A673 (cell line): ENCODE measurements at regions not wholly inside any gene's neighbourhood (a gene's known extent, or its start where the extent isn't known, plus 50 kb on each side); places are given as distances from the start of the nearest gene placed in this dataset.

Experiments used
- BruUV-seq: library from RNA; stranded (reverse); fragments of 400-500 nt; replicated peaks from 2 replicates; lab custom pipeline; 2021; lab: Mats Ljungman, UMichigan
- CTCF ChIA-PET: fragments of 300-600 bp; sonication (Branson Sonifier 250); formaldehyde crosslinking; loops from one replicate; lab custom pipeline; 2022; ENCODE audit warnings: antibody characterized with exemption; lab: Charles Lee
- POLR2A ChIA-PET: fragments of 300-600 bp; sonication (Branson Sonifier 250); formaldehyde crosslinking; loops from one replicate; lab custom pipeline; 2022; ENCODE audit warnings: antibody characterized with exemption; ENCODE audit not compliant: low non-redundant PET; lab: Charles Lee
- DNase-seq: peaks from one replicate; pipeline ENCODE4 v3.0.0-alpha.2; 2015; ENCODE audit warnings: low spot score
- H3K27ac ChIP-seq: fragments of 200-600 bp; sonication (generic); 2 replicates; pipeline ENCODE4 v1.5.1; 2016; ENCODE audit warnings: mixed run types, low read depth, mild to moderate bottlenecking, mixed read lengths, antibody characterized with exemption, low read length; ENCODE audit not compliant: poor library complexity, severe bottlenecking
- H3K27me3 ChIP-seq: fragments of 200-600 bp; sonication (generic); replicated peaks from 2 replicates; pipeline ENCODE4 v1.6.1; 2017; ENCODE audit warnings: mixed run types, low read depth, mild to moderate bottlenecking, mixed read lengths, antibody characterized with exemption, low read length; ENCODE audit not compliant: insufficient read depth, poor library complexity
- H3K36me3 ChIP-seq: fragments of 200-600 bp; sonication (generic); 2 replicates; pipeline ENCODE4 v1.6.1; 2016; ENCODE audit warnings: mixed run types, mild to moderate bottlenecking, mixed read lengths, antibody characterized with exemption, low read length; ENCODE audit not compliant: insufficient read depth, poor library complexity, severe bottlenecking
- H3K4me1 ChIP-seq: fragments of 200-600 bp; sonication (generic); 2 replicates; pipeline ENCODE4 v1.6.1; 2017; ENCODE audit warnings: mixed run types, mild to moderate bottlenecking, mixed read lengths, antibody characterized with exemption, low read length; ENCODE audit not compliant: insufficient read depth, poor library complexity, severe bottlenecking
- H3K4me3 ChIP-seq: fragments of 200-600 bp; sonication (generic); 2 replicates; pipeline ENCODE4 v1.5.1; 2016; ENCODE audit warnings: low read depth, mixed run types, mild to moderate bottlenecking, mixed read lengths, low read length; ENCODE audit not compliant: poor library complexity, severe bottlenecking
- H3K9me3 ChIP-seq: fragments of 200-600 bp; sonication (generic); 2 replicates; pipeline ENCODE4 v1.6.1; 2016; ENCODE audit warnings: mixed run types, low read depth, mild to moderate bottlenecking, mixed read lengths, antibody characterized with exemption, low read length; ENCODE audit not compliant: poor library complexity, severe bottlenecking
- CTCF ChIP-seq: fragments of 300-800, 200-600 bp; sonication (generic); conservative IDR thresholded peaks from 2 replicates; pipeline ENCODE4 v1.5.1; 2017; ENCODE audit warnings: low read depth, mild to moderate bottlenecking, antibody characterized with exemption, low read length, moderate library complexity, mixed read lengths
- EZH2 ChIP-seq: fragments of 200-600 bp; sonication (generic); IDR thresholded peaks from 2 replicates; pipeline ENCODE4 v1.6.1; 2017; ENCODE audit warnings: borderline replicate concordance, low read depth, mild to moderate bottlenecking, mixed read lengths, antibody characterized with exemption, low read length; ENCODE audit not compliant: poor library complexity, severe bottlenecking
- intact Hi-C: fragments of 100-400 bp; cut with micrococcal nuclease; formaldehyde crosslinking; loops from one replicate; pipeline ENCODE4 v1.10.0; 2022; ENCODE audit not compliant: unreplicated experiment

- CTCF ChIA-PET = no interaction called here
- H3K36me3 ChIP-seq = no peaks in the 10 kb centered on the region
- no peak overlapping the region for H3K4me3 ChIP-seq
- DNase-seq = no peak
- intact Hi-C loops = no loop called here
- no peak for TF ChIP-seq EZH2
- no peak overlapping the region for H3K27ac ChIP-seq
- no peaks in the 10 kb centered on the region for H3K4me1 ChIP-seq
- H3K9me3 ChIP-seq = peaks cover 8% of the 10 kb centered on the region
- no peaks in the 10 kb centered on the region for H3K27me3 ChIP-seq
- POLR2A ChIA-PET = no interaction called here
- no TSS peak for BruUV-seq
These were observed 292.4 kb upstream of the VWC2 start for GRCh38 chr7:49481075-49481474.

- no peak for TF ChIP-seq EZH2
- no peak for TF ChIP-seq CTCF
- H3K36me3 ChIP-seq = no peaks in the 10 kb centered on the region
- H3K27ac ChIP-seq = no peak overlapping the region
- BruUV-seq = no TSS peak
- H3K9me3 ChIP-seq = peaks cover 3% of the 10 kb centered on the region
- H3K4me1 ChIP-seq = no peaks in the 10 kb centered on the region
- no peak for DNase-seq
- H3K27me3 ChIP-seq = no peaks in the 10 kb centered on the region
- intact Hi-C loops = no loop called here
- ChIA-PET POLR2A (no interaction called here), CTCF (no interaction called here)
- no peak overlapping the region for H3K4me3 ChIP-seq
These were observed 290.3 kb upstream of the VWC2 start for GRCh38 chr7:49483142-49483541.

- Histone ChIP-seq H3K27ac (no peak overlapping the region), H3K27me3 (no peaks in the 10 kb centered on the region), H3K4me3 (no peak overlapping the region), H3K4me1 (no peaks in the 10 kb centered on the region), H3K9me3 (peaks cover 8% of the 10 kb centered on the region), H3K36me3 (no peaks in the 10 kb centered on the region)
- no peak for TF ChIP-seq EZH2
- no peak for TF ChIP-seq CTCF
- intact Hi-C loops = no loop called here
- ChIA-PET POLR2A (no interaction called here), CTCF (no interaction called here)
- no peak for DNase-seq
- BruUV-seq = no TSS peak
These were observed 286.2 kb upstream of the VWC2 start for GRCh38 chr7:49486974-49487829.

GRCh38 chr7:49487830-49488140, 285.7 kb upstream of the VWC2 start:
- no peak for DNase-seq
- no peaks in the 10 kb centered on the region for H3K27me3 ChIP-seq
- no peak overlapping the region for H3K27ac ChIP-seq
- H3K4me3 ChIP-seq = no peak overlapping the region
- H3K9me3 ChIP-seq = peaks cover 12% of the 10 kb centered on the region
- CTCF ChIA-PET = no interaction called here
- no peaks in the 10 kb centered on the region for H3K36me3 ChIP-seq
- no TSS peak for BruUV-seq
- POLR2A ChIA-PET = no interaction called here
- H3K4me1 ChIP-seq = no peaks in the 10 kb centered on the region
- intact Hi-C loops = no loop called here
- TF ChIP-seq EZH2 = no peak
- TF ChIP-seq CTCF = no peak
